WTC11 (cell line): ENCODE measurements at regions not wholly inside any gene's neighbourhood (a gene's known extent, or its start where the extent isn't known, plus 50 kb on each side); places are given as distances from the start of the nearest gene placed in this dataset.

Source experiments
- ATAC-seq: fragments of 200-7000 bp; cut with Tn5 transposase; 2 replicates; pipeline ENCODE4 v1.10.0; 2021; ENCODE audit warnings: mild to moderate bottlenecking, moderate library complexity
- CTCF ChIA-PET: fragments of 300-600 bp; sonication (Branson Sonifier 250); formaldehyde crosslinking; loops from one replicate; lab custom pipeline; 2021; ENCODE audit warnings: antibody characterized with exemption; lab: Charles Lee
- POLR2A ChIA-PET: fragments of 350-600 bp; sonication (Branson Sonifier 250); formaldehyde crosslinking; loops from one replicate; lab custom pipeline; 2021; ENCODE audit warnings: antibody characterized with exemption; lab: Charles Lee
- DNase-seq: peaks from one replicate; pipeline ENCODE4 v3.0.0; 2021; ENCODE audit warnings: low spot score
- H3K27ac Mint-ChIP-seq: 2 replicates; pipeline ENCODE4 v1.8.0; 2021; ENCODE audit warnings: mixed read lengths
- H3K27me3 Mint-ChIP-seq: 2 replicates; pipeline ENCODE4 v1.8.0; 2021; ENCODE audit warnings: low read depth, mild to moderate bottlenecking, moderate library complexity, mixed read lengths
- H3K36me3 Mint-ChIP-seq: 2 replicates; pipeline ENCODE4 v1.8.0; 2021; ENCODE audit warnings: mixed read lengths
- H3K4me1 Mint-ChIP-seq: 2 replicates; pipeline ENCODE4 v1.8.0; 2022; ENCODE audit warnings: mixed read lengths
- H3K4me3 Mint-ChIP-seq: 2 replicates; pipeline ENCODE4 v1.8.0; 2021; ENCODE audit warnings: mild to moderate bottlenecking, moderate library complexity, mixed read lengths
- H3K9me3 Mint-ChIP-seq: 2 replicates; pipeline ENCODE4 v1.8.0; 2021; ENCODE audit warnings: mixed read lengths
- ATF1 ChIP-seq: sonication (generic); formaldehyde crosslinking; IDR thresholded peaks from 2 replicates; pipeline ENCODE4 v1.8.1; 2023; ENCODE audit warnings: mild to moderate bottlenecking, moderate library complexity, missing genetic modification reagents
- CDX4 ChIP-seq: fragments of 250-450 bp; sonication (Bioruptor Pico); IDR thresholded peaks from 2 replicates; pipeline ENCODE4 v1.9.0; 2021; ENCODE audit warnings: moderate library complexity, mild to moderate bottlenecking, inconsistent platforms, borderline replicate concordance
- CREM ChIP-seq: sonication (generic); formaldehyde crosslinking; IDR thresholded peaks from 2 replicates; pipeline ENCODE4 v1.8.1; 2022; ENCODE audit warnings: mild to moderate bottlenecking, missing genetic modification reagents, moderate library complexity
- E2F1 ChIP-seq: sonication (generic); formaldehyde crosslinking; IDR thresholded peaks from 2 replicates; pipeline ENCODE4 v1.8.0; 2022; ENCODE audit warnings: mild to moderate bottlenecking, missing genetic modification reagents
- FOXP4 ChIP-seq: sonication (generic); formaldehyde crosslinking; IDR thresholded peaks from 2 replicates; pipeline ENCODE4 v1.8.0; 2022; ENCODE audit warnings: mild to moderate bottlenecking, missing genetic modification reagents
- GTF2I ChIP-seq: fragments of 250-450 bp; sonication (Bioruptor Pico); conservative IDR thresholded peaks from 2 replicates; pipeline ENCODE4 v1.4.0; 2021; ENCODE audit warnings: mild to moderate bottlenecking
- NR2C2 ChIP-seq: sonication (generic); formaldehyde crosslinking; IDR thresholded peaks from 2 replicates; pipeline ENCODE4 v1.8.0; 2022; ENCODE audit warnings: mild to moderate bottlenecking, missing genetic modification reagents
- PRDM15 ChIP-seq: sonication (generic); formaldehyde crosslinking; IDR thresholded peaks from 2 replicates; pipeline ENCODE4 v1.8.0; 2022; ENCODE audit warnings: missing genetic modification reagents
- SMAD4 ChIP-seq: sonication (generic); formaldehyde crosslinking; IDR thresholded peaks from 2 replicates; pipeline ENCODE4 v1.8.0; 2022; ENCODE audit warnings: mild to moderate bottlenecking, missing genetic modification reagents
- STAT6 ChIP-seq: sonication (generic); formaldehyde crosslinking; conservative IDR thresholded peaks from 2 replicates; pipeline ENCODE4 v1.8.1; 2023; ENCODE audit warnings: mild to moderate bottlenecking, low read depth, missing genetic modification reagents, moderate library complexity
- ZNF121 ChIP-seq: sonication (generic); formaldehyde crosslinking; IDR thresholded peaks from 2 replicates; pipeline ENCODE4 v1.8.0; 2023; ENCODE audit warnings: missing genetic modification reagents
- ZNF219 ChIP-seq: sonication (generic); formaldehyde crosslinking; IDR thresholded peaks from 2 replicates; pipeline ENCODE4 v1.8.0; 2023; ENCODE audit warnings: missing genetic modification reagents, mild to moderate bottlenecking, borderline replicate concordance
- ZNF281 ChIP-seq: sonication (generic); formaldehyde crosslinking; IDR thresholded peaks from 2 replicates; pipeline ENCODE4 v1.8.0; 2023; ENCODE audit warnings: mild to moderate bottlenecking, missing genetic modification reagents

GRCh38 chr6:166697113-166697512 lies 70.1 kb upstream of the RPS6KA2 start:
- CTCF ChIA-PET = no interaction called here
- POLR2A ChIA-PET = no interaction called here

GRCh38 chr6:166693880-166694279 lies 66.8 kb upstream of the RPS6KA2 start:
- H3K9me3 Mint-ChIP-seq = no peaks in the 10 kb centered on the region
- POLR2A ChIA-PET = no interaction called here
- TF ChIP-seq NR2C2 (no peak), ATF1 (CRISPR knock-in tag) (no peak), CDX4 (CRISPR knock-in tag) (no peak), CREM (CRISPR knock-in tag) (no peak), PRDM15 (CRISPR knock-in tag) (no peak), ZNF121 (CRISPR knock-in tag) (no peak)
- TF ChIP-seq, all 79 proteins: peak for 0
- no peaks in the 10 kb centered on the region for H3K27me3 Mint-ChIP-seq
- H3K4me3 Mint-ChIP-seq = no peak overlapping the region
- no peaks in the 10 kb centered on the region for H3K36me3 Mint-ChIP-seq
- H3K4me1 Mint-ChIP-seq = peaks cover 24% of the 10 kb centered on the region
- CTCF ChIA-PET = no interaction called here
- no peak overlapping the region for H3K27ac Mint-ChIP-seq
- ATAC-seq (no peak), DNase-seq (no peak)

More at GRCh38 chr6:166697113-166697512, 70.1 kb upstream of the RPS6KA2 start:
- no peak for TF ChIP-seq E2F1 (CRISPR knock-in tag)
- no peak for TF ChIP-seq FOXP4 (CRISPR knock-in tag)
- no peak for TF ChIP-seq ZNF281
- TF ChIP-seq, all 79 proteins: peak for 0
- Mint-ChIP-seq H3K4me1 (peaks cover 19% of the 10 kb centered on the region), H3K36me3 (no peaks in the 10 kb centered on the region), H3K27me3 (peaks cover 3% of the 10 kb centered on the region; the same call in 1 of the 2 replicates), H3K4me3 (no peak overlapping the region), H3K9me3 (no peaks in the 10 kb centered on the region), H3K27ac (no peak overlapping the region)
- no peak for DNase-seq
- ATAC-seq = no peak

GRCh38 chr6:166692723-166693302 lies 65.8 kb upstream of the RPS6KA2 start:
- Mint-ChIP-seq H3K4me1 (peaks cover 34% of the 10 kb centered on the region), H3K36me3 (no peaks in the 10 kb centered on the region), H3K9me3 (no peaks in the 10 kb centered on the region), H3K4me3 (no peak overlapping the region), H3K27ac (no peak overlapping the region), H3K27me3 (no peaks in the 10 kb centered on the region)
- ATAC-seq (no peak), DNase-seq (no peak)
- CTCF ChIA-PET = interaction anchor here (1.6 kb wide), 1 partner anchor 20 kb away, joined by 5 read pairs; no protein-coding TSS in a partner anchor
- POLR2A ChIA-PET = no interaction called here
- TF ChIP-seq STAT6 (no peak), PRDM15 (CRISPR knock-in tag) (no peak), SMAD4 (CRISPR knock-in tag) (no peak), GTF2I (no peak), ZNF219 (CRISPR knock-in tag) (no peak)
